HUES64 (cell line): ENCODE measurements at regions not wholly inside any gene's neighbourhood (a gene's known extent, or its start where the extent isn't known, plus 50 kb on each side); places are given as distances from the start of the nearest gene placed in this dataset.

ENCODE experiments used
- H3K27ac ChIP-seq: 2 replicates; pipeline ENCODE4 v1.7.0; 2013; ENCODE audit warnings: low read depth, low read length, inconsistent platforms
- H3K27me3 ChIP-seq: 2 replicates; pipeline ENCODE4 v1.6.1; 2013; ENCODE audit warnings: mild to moderate bottlenecking, low read length; ENCODE audit not compliant: insufficient read depth
- H3K36me3 ChIP-seq: 2 replicates; pipeline ENCODE4 v1.6.1; 2013; ENCODE audit warnings: mild to moderate bottlenecking, low read length; ENCODE audit not compliant: insufficient read depth
- H3K4me1 ChIP-seq: 2 replicates; pipeline ENCODE4 v1.6.1; 2013; ENCODE audit warnings: mild to moderate bottlenecking, low read length, moderate library complexity; ENCODE audit not compliant: insufficient read depth
- H3K4me3 ChIP-seq: 2 replicates; pipeline ENCODE4 v1.5.1; 2013; ENCODE audit warnings: mild to moderate bottlenecking, low read length, moderate library complexity
- H3K9ac ChIP-seq: 2 replicates; pipeline ENCODE4 v1.6.1; 2013; ENCODE audit warnings: mild to moderate bottlenecking, low read depth, low read length
- H3K9me3 ChIP-seq: 2 replicates; pipeline ENCODE4 v1.6.1; 2013; ENCODE audit warnings: low read depth, low read length; ENCODE audit not compliant: insufficient read depth
- whole genome bisulfite sequencing: fragments of 150-250, 120-280 bp; methylation state at CpG from one replicate; pipeline ENCODE4 v1.1.7; 2013; ENCODE audit warnings: missing lambda C conversion rate; 5-methylcytosine and 5-hydroxymethylcytosine counted together

DNA sequence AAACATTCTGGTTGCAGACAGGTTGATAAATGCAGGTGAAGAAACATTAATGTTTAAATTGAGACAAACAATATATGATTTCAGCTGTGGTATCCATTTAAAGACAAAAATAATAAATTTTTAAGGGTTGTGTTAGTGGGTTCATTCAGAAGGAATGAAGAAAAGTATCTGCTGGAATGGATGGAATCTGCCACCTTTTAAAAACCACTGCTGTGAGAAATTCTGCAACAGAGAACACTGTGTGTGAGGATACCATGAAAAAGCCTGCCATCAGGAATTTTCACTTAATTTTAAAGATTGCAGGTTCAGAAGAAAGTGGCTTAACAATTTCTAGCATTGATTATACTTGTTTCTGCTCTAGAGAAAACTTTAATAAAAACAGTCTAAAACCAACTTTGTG, 184.6 kb upstream of the SOX5 start:
- H3K9me3 ChIP-seq, result no peaks in the 10 kb centered on the region
- H3K36me3 ChIP-seq, result no peaks in the 10 kb centered on the region
- H3K9ac ChIP-seq, result no peak overlapping the region
- H3K4me3 ChIP-seq, result no peak overlapping the region
- H3K27me3 ChIP-seq, result peaks cover 27% of the 10 kb centered on the region
- H3K4me1 ChIP-seq, result peaks cover 26% of the 10 kb centered on the region
- no peak overlapping the region for H3K27ac ChIP-seq

GRCh38 chr12:24133384-24133783, 183.9 kb upstream of the SOX5 start:
- Histone ChIP-seq H3K9me3 (no peaks in the 10 kb centered on the region), H3K9ac (no peak overlapping the region), H3K36me3 (no peaks in the 10 kb centered on the region), H3K4me1 (peaks cover 26% of the 10 kb centered on the region), H3K4me3 (no peak overlapping the region), H3K27ac (peak overlapping the region; percentile 1; the same call in 1 of the 2 replicates), H3K27me3 (peaks cover 27% of the 10 kb centered on the region)
- WGBS, result 3% methylated on average over 4 of the region's 4 CpGs

- Histone ChIP-seq H3K4me3 (no peak overlapping the region), H3K9ac (no peak overlapping the region), H3K36me3 (no peaks in the 10 kb centered on the region), H3K9me3 (no peaks in the 10 kb centered on the region), H3K4me1 (peaks cover 9% of the 10 kb centered on the region), H3K27me3 (peaks cover 17% of the 10 kb centered on the region), H3K27ac (no peak overlapping the region)
- WGBS, result 87% methylated on average over 6 of the region's 9 CpGs
Observed at GRCh38 chr12:24127919-24128721, 178.7 kb upstream of the SOX5 start.

GRCh38 chr12:24125280-24125679, 175.8 kb upstream of the SOX5 start:
- Histone ChIP-seq H3K4me3 (no peak overlapping the region), H3K27ac (no peak overlapping the region), H3K9ac (no peak overlapping the region), H3K36me3 (no peaks in the 10 kb centered on the region), H3K27me3 (no peaks in the 10 kb centered on the region; the same call in 1 of the 2 replicates), H3K9me3 (no peaks in the 10 kb centered on the region), H3K4me1 (no peaks in the 10 kb centered on the region; the same call in 1 of the 2 replicates)
- 95% methylated on average over 3 of the region's 4 CpGs for WGBS

GRCh38 chr12:24121911-24122310, 172.4 kb upstream of the SOX5 start:
- Histone ChIP-seq H3K9me3 (no peaks in the 10 kb centered on the region), H3K4me1 (no peaks in the 10 kb centered on the region), H3K4me3 (no peak overlapping the region), H3K9ac (no peak overlapping the region), H3K27ac (no peak overlapping the region), H3K27me3 (no peaks in the 10 kb centered on the region), H3K36me3 (no peaks in the 10 kb centered on the region)
- WGBS, result 94% methylated on average over 4 of the region's 4 CpGs

GRCh38 chr12:24118668-24119067, 169.2 kb upstream of the SOX5 start:
- no peaks in the 10 kb centered on the region for H3K9me3 ChIP-seq
- H3K27me3 ChIP-seq, result no peaks in the 10 kb centered on the region
- no peak overlapping the region for H3K4me3 ChIP-seq
- 100% methylated on average over 1 of the region's 1 CpG for WGBS
- peaks cover 6% of the 10 kb centered on the region; the same call in 1 of the 2 replicates for H3K4me1 ChIP-seq
- H3K9ac ChIP-seq, result no peak overlapping the region
- H3K27ac ChIP-seq, result no peak overlapping the region
- H3K36me3 ChIP-seq, result no peaks in the 10 kb centered on the region

DNA sequence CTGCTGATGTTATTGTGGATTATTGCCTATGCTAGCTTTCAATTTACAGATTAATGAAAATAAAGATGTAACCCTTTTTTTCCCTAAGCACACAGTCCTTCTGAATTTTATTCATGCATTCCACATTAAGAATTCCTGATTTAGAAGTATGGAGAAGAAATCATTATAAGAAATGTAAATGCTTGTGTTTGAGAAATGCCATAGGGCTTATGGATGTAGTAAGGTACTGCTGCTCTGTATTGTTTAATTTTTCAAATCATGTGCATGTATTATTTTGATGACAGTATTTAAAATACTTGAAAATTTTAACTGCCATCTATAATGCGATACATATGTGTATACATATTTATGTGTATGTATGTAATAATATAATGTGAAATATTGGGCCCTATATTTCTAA, 167.1 kb upstream of the SOX5 start:
- no peaks in the 10 kb centered on the region for H3K27me3 ChIP-seq
- no CpG with 5 or more reads among the region's 1 CpG for WGBS
- no peak overlapping the region for H3K9ac ChIP-seq
- H3K36me3 ChIP-seq, result no peaks in the 10 kb centered on the region
- no peak overlapping the region for H3K27ac ChIP-seq
- H3K4me1 ChIP-seq, result peaks cover 10% of the 10 kb centered on the region; the same call in 1 of the 2 replicates
- no peaks in the 10 kb centered on the region for H3K9me3 ChIP-seq
- H3K4me3 ChIP-seq, result no peak overlapping the region

GRCh38 chr12:24113701-24114100, 164.2 kb upstream of the SOX5 start:
- Histone ChIP-seq H3K4me1 (peaks cover 10% of the 10 kb centered on the region; the same call in 1 of the 2 replicates), H3K27me3 (no peaks in the 10 kb centered on the region), H3K4me3 (no peak overlapping the region), H3K9me3 (no peaks in the 10 kb centered on the region), H3K9ac (no peak overlapping the region), H3K36me3 (no peaks in the 10 kb centered on the region), H3K27ac (no peak overlapping the region)
- WGBS, result 84% methylated on average over 2 of the region's 2 CpGs

DNA sequence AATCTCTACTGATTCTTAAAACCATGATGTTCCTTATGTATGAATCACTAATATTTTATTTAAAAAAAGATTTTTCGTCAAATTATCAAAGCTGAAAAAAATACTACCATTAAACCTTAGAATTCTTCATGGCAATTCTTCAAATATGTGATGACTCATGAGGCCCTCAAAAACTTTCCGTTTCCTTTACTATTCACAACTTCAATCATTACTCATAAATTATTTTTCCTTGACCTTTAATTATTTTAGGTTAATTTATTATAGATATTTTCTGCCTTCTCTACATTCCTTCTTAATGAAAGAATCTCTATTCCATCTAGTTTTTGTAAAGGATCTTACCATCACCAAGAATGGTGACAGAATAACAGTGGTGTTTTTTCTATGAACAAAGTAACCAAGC, 162.1 kb upstream of the SOX5 start:
- Histone ChIP-seq H3K4me1 (peaks cover 10% of the 10 kb centered on the region), H3K4me3 (no peak overlapping the region), H3K9ac (no peak overlapping the region), H3K36me3 (no peaks in the 10 kb centered on the region), H3K27ac (no peak overlapping the region), H3K9me3 (no peaks in the 10 kb centered on the region), H3K27me3 (no peaks in the 10 kb centered on the region)
- WGBS, result 95% methylated on average over 2 of the region's 2 CpGs

DNA sequence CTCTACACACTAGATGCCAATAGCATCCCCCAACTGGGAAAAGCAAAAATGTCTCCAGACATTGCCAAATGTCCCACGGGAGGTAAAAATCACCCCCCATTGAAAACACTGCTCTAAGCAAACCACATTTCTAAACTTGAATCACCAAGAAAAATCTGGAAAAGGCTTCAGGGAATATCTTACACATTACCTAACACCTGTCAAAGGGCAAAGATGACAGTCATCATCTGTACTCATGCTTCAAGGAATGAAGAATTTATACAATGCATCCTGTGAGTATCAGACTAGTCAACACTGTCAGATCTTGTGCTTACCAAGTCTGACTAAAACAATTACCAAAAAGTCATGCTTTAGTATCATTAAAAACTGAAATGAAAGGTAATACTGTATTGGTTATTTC, 161.6 kb upstream of the SOX5 start:
- no peaks in the 10 kb centered on the region for H3K9me3 ChIP-seq

DNA sequence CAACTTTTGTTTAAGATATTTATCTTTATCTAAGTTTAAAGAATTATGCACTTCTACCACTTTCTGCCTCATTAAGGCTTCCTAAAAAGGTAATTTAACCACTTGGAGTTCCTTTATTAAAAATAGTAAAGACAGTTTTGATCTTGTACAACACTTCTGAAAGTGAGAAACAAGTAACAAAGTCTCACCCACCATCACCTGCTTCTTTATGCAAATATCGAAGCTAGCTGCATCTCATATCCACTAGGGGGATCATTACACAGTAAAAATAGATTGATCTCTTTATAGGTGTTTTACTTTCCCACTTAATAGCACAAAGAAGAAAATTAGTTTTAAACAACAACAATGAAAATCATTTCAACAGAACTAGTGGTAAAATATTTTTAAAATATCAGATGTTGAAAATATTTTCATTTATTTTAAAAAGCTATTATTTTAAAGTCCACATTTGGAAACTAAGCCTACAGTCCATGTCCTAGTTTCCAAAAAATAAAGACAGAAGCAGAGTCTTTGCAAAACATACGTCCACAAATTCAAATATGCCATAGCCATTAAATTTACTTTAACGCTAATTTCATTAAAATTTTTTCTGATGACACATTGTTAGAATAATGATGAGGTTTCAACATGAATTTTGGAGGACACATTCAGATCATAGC, 160.0 kb upstream of the SOX5 start:
- H3K9ac ChIP-seq, result no peak overlapping the region
- H3K36me3 ChIP-seq, result no peaks in the 10 kb centered on the region
- peaks cover 6% of the 10 kb centered on the region; the same call in 1 of the 2 replicates for H3K4me1 ChIP-seq
- 64% methylated on average over 2 of the region's 3 CpGs for WGBS
- H3K27me3 ChIP-seq, result no peaks in the 10 kb centered on the region
- no peaks in the 10 kb centered on the region for H3K9me3 ChIP-seq
- no peak overlapping the region for H3K27ac ChIP-seq
- H3K4me3 ChIP-seq, result no peak overlapping the region

More for the DNA sequence above, 161.6 kb upstream of the SOX5 start:
- H3K36me3 ChIP-seq, result no peaks in the 10 kb centered on the region
- H3K27me3 ChIP-seq, result no peaks in the 10 kb centered on the region
- no peak overlapping the region for H3K4me3 ChIP-seq
- no peak overlapping the region for H3K27ac ChIP-seq
- peaks cover 10% of the 10 kb centered on the region for H3K4me1 ChIP-seq
- H3K9ac ChIP-seq, result no peak overlapping the region
- 98% methylated on average over 1 of the region's 1 CpG for WGBS
